Ishikawa (cell line): ENCODE measurements at regions not wholly inside any gene's neighbourhood (a gene's known extent, or its start where the extent isn't known, plus 50 kb on each side); places are given as distances from the start of the nearest gene placed in this dataset.

Experiments used
- EGR1 ChIP-seq: IDR thresholded peaks from 2 replicates; pipeline ENCODE4 v1.6.1; 2012
- EP300 ChIP-seq: IDR thresholded peaks from 2 replicates; pipeline ENCODE4 v1.6.1; 2012; ENCODE audit warnings: borderline replicate concordance
- FOXM1 ChIP-seq: IDR thresholded peaks from 2 replicates; pipeline ENCODE4 v1.6.1; 2012; ENCODE audit warnings: low read depth, borderline replicate concordance
- MAX ChIP-seq: IDR thresholded peaks from 2 replicates; pipeline ENCODE4 v1.6.1; 2012
- NFIC ChIP-seq: IDR thresholded peaks from 2 replicates; pipeline ENCODE4 v1.6.1; 2012
- RAD21 ChIP-seq: IDR thresholded peaks from 2 replicates; pipeline ENCODE4 v1.6.1; 2012; ENCODE audit warnings: low read depth
- REST ChIP-seq: IDR thresholded peaks from 2 replicates; pipeline ENCODE4 v1.6.1; 2012; ENCODE audit warnings: low read depth, mild to moderate bottlenecking
- TAF1 ChIP-seq: IDR thresholded peaks from 2 replicates; pipeline ENCODE4 v1.6.1; 2012; ENCODE audit warnings: low read depth, mild to moderate bottlenecking
- TCF12 ChIP-seq: IDR thresholded peaks from 2 replicates; pipeline ENCODE4 v1.6.1; 2012; ENCODE audit warnings: low read depth
- TEAD4 ChIP-seq: IDR thresholded peaks from 2 replicates; pipeline ENCODE4 v1.6.1; 2012
- USF1 ChIP-seq: IDR thresholded peaks from 2 replicates; pipeline ENCODE4 v1.6.1; 2012
- YY1 ChIP-seq: IDR thresholded peaks from 2 replicates; pipeline ENCODE4 v1.6.1; 2012; ENCODE audit warnings: low read depth

GRCh38 chr6:34618430-34619182 lies 62.5 kb upstream of the SPDEF start:
- no peak for TF ChIP-seq RAD21
- no peak for TF ChIP-seq TAF1
- TF ChIP-seq EGR1: no peak
- no peak for TF ChIP-seq REST
- no peak for TF ChIP-seq NFIC
- TF ChIP-seq TEAD4: no peak
- TF ChIP-seq TCF12: no peak
- TF ChIP-seq MAX: no peak
- no peak for TF ChIP-seq USF1
- no peak for TF ChIP-seq EP300
- TF ChIP-seq YY1: no peak
- TF ChIP-seq FOXM1: no peak
